ENCODE measurements at regions not wholly inside any gene's neighbourhood (a gene's known extent, or its start where the extent isn't known, plus 50 kb on each side); places are given as distances from the start of the nearest gene placed in this dataset.

- TF ChIP-seq CTCF (IDR thresholded peaks at IDR 0.05) (no peak), POLR2A (IDR thresholded peaks at IDR 0.05) (no peak), POLR2AphosphoS5 (IDR thresholded peaks at IDR 0.05) (no peak)
Measured at GRCh38 chr1:239657291-239657690, 270.9 kb downstream of the CHRM3 start.

Measured in breast epithelium (tissue), 3 donors.